OCI-LY7 (cell line): ENCODE measurements at regions not wholly inside any gene's neighbourhood (a gene's known extent, or its start where the extent isn't known, plus 50 kb on each side); places are given as distances from the start of the nearest gene placed in this dataset.

Experiments
- BruUV-seq: library from RNA; stranded (reverse); fragments of 400-500 nt; replicated peaks from 2 replicates; lab custom pipeline; 2021; lab: Mats Ljungman, UMichigan
- CTCF ChIA-PET: fragments of 300-600 bp; sonication (Branson Sonifier 250); formaldehyde crosslinking; loops from one replicate; lab custom pipeline; 2022; ENCODE audit warnings: antibody characterized with exemption; ENCODE audit not compliant: unreplicated experiment; lab: Charles Lee
- POLR2A ChIA-PET: fragments of 300-600 bp; sonication (Branson Sonifier 250); formaldehyde crosslinking; loops from one replicate; lab custom pipeline; 2022; ENCODE audit warnings: antibody characterized with exemption; lab: Charles Lee
- DNase-seq: peaks from one replicate; pipeline ENCODE4 v3.0.0-alpha.2; 2015; ENCODE audit warnings: low spot score
- H2AFZ ChIP-seq: fragments of 200-600 bp; sonication (generic), shearing (Covaris generic); 2 replicates; pipeline ENCODE4 v1.6.1; 2014; ENCODE audit warnings: mild to moderate bottlenecking, antibody characterized with exemption, low read length, moderate library complexity
- H3K27ac ChIP-seq: fragments of 200-600 bp; sonication (generic); 2 replicates; pipeline ENCODE4 v1.5.1; 2014; ENCODE audit warnings: mixed run types, low read depth, mild to moderate bottlenecking, moderate library complexity, low read length, inconsistent platforms; ENCODE audit not compliant: poor library complexity, severe bottlenecking
- H3K36me3 ChIP-seq: fragments of 200-600 bp; sonication (generic); 2 replicates; pipeline ENCODE4 v1.6.1; 2014; ENCODE audit warnings: mild to moderate bottlenecking, antibody characterized with exemption, low read length, moderate library complexity, mixed read lengths; ENCODE audit not compliant: insufficient read depth
- H3K4me1 ChIP-seq: fragments of 200-600 bp; sonication (generic); 2 replicates; pipeline ENCODE4 v1.5.1; 2014; ENCODE audit warnings: mild to moderate bottlenecking, low read length; ENCODE audit not compliant: insufficient read depth, poor library complexity, severe bottlenecking
- H3K4me2 ChIP-seq: fragments of 200-600 bp; sonication (generic); 2 replicates; pipeline ENCODE4 v1.6.1; 2014; ENCODE audit warnings: mild to moderate bottlenecking, low read length
- H3K4me3 ChIP-seq: fragments of 200-600 bp; sonication (generic); 2 replicates; pipeline ENCODE4 v1.5.1; 2014; ENCODE audit warnings: mild to moderate bottlenecking, low read depth, low read length; ENCODE audit not compliant: poor library complexity, severe bottlenecking
- H3K79me2 ChIP-seq: fragments of 200-600 bp; sonication (generic); 2 replicates; pipeline ENCODE4 v1.6.1; 2016; ENCODE audit warnings: low read depth, mild to moderate bottlenecking, low read length, moderate library complexity, mixed read lengths; ENCODE audit not compliant: insufficient read depth
- H3K9me2 ChIP-seq: fragments of 200-600 bp; sonication (generic); 2 replicates; pipeline ENCODE4 v1.6.1; 2016; ENCODE audit warnings: mild to moderate bottlenecking, low read length, mixed read lengths; ENCODE audit not compliant: insufficient read depth
- H3K9me3 ChIP-seq: fragments of 200-600 bp; sonication (generic); 2 replicates; pipeline ENCODE4 v1.6.1; 2014; ENCODE audit warnings: mild to moderate bottlenecking, mixed run types, low read length, mixed read lengths
- H4K20me1 ChIP-seq: fragments of 200-600 bp; sonication (generic); 2 replicates; pipeline ENCODE4 v1.6.1; 2014; ENCODE audit warnings: mild to moderate bottlenecking, antibody characterized with exemption, low read length, moderate library complexity, mixed read lengths; ENCODE audit not compliant: insufficient read depth
- EZH2phosphoT487 ChIP-seq: fragments of 200-600 bp; sonication (generic); IDR thresholded peaks from 2 replicates; pipeline ENCODE4 v1.6.1; 2018; ENCODE audit warnings: low read depth, borderline replicate concordance, mild to moderate bottlenecking, mixed run types, antibody characterized with exemption, low read length, moderate library complexity, mixed read lengths
- intact Hi-C: fragments of 100-400 bp; cut with micrococcal nuclease; formaldehyde crosslinking; loops from one replicate; pipeline ENCODE4 v1.10.0; 2022; ENCODE audit not compliant: unreplicated experiment
- TF ChIP-seq, protein P1 (sequence below): fragments of 200-600 bp; sonication (generic); conservative IDR thresholded peaks from 2 replicates; pipeline ENCODE4 v1.5.1; 2014; ENCODE audit warnings: mild to moderate bottlenecking, antibody characterized with exemption, low read length, moderate library complexity, mixed read lengths

DNA sequence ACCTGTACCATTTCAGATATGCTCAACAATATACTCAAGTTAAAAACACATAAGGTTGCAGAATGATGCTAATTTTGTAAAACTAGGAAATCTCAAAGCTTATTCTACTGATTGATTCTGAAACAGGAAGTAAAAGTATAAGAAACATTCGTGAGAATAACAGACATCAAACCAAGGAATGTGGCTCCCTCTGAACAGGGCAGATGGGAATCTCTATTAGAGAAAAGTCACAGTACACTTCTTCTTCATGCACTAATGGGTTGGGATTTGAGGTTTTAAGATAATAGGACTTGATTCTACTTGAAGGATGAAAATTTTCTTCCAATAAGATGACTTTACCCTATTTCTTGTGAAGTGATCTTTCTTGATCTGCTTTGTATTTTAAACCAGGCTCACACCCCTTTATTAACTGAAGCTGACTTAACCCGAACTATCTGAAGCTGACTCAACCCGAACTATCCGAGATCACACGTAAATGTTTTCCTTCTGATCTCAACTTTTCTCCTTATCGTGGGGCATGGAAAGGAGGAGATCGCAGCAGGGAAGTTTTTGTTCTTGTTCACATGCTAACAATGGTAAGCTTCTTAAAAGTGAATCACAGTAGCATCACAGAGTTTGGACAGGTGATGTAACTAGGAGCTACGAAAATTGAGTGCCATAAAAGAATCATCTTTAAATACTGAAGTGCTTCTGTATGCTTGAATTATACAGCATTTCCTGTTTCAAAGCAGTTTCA, 363.1 kb upstream of the ZFP42 start:
- BruUV-seq, result no TSS peak
- H3K27ac ChIP-seq, result no peak overlapping the region
- no peak for TF ChIP-seq EZH2phosphoT487
- TF ChIP-seq, protein P1, sequence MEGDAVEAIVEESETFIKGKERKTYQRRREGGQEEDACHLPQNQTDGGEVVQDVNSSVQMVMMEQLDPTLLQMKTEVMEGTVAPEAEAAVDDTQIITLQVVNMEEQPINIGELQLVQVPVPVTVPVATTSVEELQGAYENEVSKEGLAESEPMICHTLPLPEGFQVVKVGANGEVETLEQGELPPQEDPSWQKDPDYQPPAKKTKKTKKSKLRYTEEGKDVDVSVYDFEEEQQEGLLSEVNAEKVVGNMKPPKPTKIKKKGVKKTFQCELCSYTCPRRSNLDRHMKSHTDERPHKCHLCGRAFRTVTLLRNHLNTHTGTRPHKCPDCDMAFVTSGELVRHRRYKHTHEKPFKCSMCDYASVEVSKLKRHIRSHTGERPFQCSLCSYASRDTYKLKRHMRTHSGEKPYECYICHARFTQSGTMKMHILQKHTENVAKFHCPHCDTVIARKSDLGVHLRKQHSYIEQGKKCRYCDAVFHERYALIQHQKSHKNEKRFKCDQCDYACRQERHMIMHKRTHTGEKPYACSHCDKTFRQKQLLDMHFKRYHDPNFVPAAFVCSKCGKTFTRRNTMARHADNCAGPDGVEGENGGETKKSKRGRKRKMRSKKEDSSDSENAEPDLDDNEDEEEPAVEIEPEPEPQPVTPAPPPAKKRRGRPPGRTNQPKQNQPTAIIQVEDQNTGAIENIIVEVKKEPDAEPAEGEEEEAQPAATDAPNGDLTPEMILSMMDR, result no peak
- CTCF ChIA-PET, result no interaction called here
- intact Hi-C loops, result no loop called here
- H3K9me3 ChIP-seq, result no peaks in the 10 kb centered on the region
- no peaks in the 10 kb centered on the region for H4K20me1 ChIP-seq
- no peak overlapping the region for H2AFZ ChIP-seq
- no peaks in the 10 kb centered on the region for H3K36me3 ChIP-seq
- POLR2A ChIA-PET, result no interaction called here
- no peaks in the 10 kb centered on the region; the same call in 1 of the 2 replicates for H3K9me2 ChIP-seq
- DNase-seq, result no peak
- no peak overlapping the region for H3K4me2 ChIP-seq
- no peaks in the 10 kb centered on the region for H3K4me1 ChIP-seq
- H3K4me3 ChIP-seq, result no peak overlapping the region
- H3K79me2 ChIP-seq, result no peaks in the 10 kb centered on the region

GRCh38 chr4:187633245-187633644, 362.3 kb upstream of the ZFP42 start:
- no peak overlapping the region for H3K4me2 ChIP-seq
- H3K4me1 ChIP-seq, result no peaks in the 10 kb centered on the region
- TF ChIP-seq EZH2phosphoT487, result no peak
- TF ChIP-seq, protein P1, result no peak
- ChIA-PET POLR2A (no interaction called here), CTCF (no interaction called here)
- no peaks in the 10 kb centered on the region for H3K36me3 ChIP-seq
- no peak overlapping the region for H3K4me3 ChIP-seq
- no peak overlapping the region for H2AFZ ChIP-seq
- no peaks in the 10 kb centered on the region; the same call in 1 of the 2 replicates for H3K9me2 ChIP-seq
- no peaks in the 10 kb centered on the region for H3K9me3 ChIP-seq
- BruUV-seq, result no TSS peak
- no peaks in the 10 kb centered on the region for H3K79me2 ChIP-seq
- no peak for DNase-seq
- intact Hi-C loops, result no loop called here
- H3K27ac ChIP-seq, result no peak overlapping the region
- no peaks in the 10 kb centered on the region for H4K20me1 ChIP-seq

GRCh38 chr4:187656959-187657358, 338.6 kb upstream of the ZFP42 start:
- BruUV-seq, result no TSS peak
- Histone ChIP-seq H3K36me3 (no peaks in the 10 kb centered on the region), H3K4me2 (no peak overlapping the region), H3K79me2 (no peaks in the 10 kb centered on the region), H3K9me3 (no peaks in the 10 kb centered on the region), H4K20me1 (no peaks in the 10 kb centered on the region), H3K9me2 (no peaks in the 10 kb centered on the region), H3K4me1 (no peaks in the 10 kb centered on the region), H3K4me3 (no peak overlapping the region), H3K27ac (no peak overlapping the region), H2AFZ (no peak overlapping the region)
- ChIA-PET CTCF (no interaction called here), POLR2A (no interaction called here)
- no peak for DNase-seq
- TF ChIP-seq, protein P1, result no peak
- no peak for TF ChIP-seq EZH2phosphoT487
- intact Hi-C loops, result no loop called here
